Esophagus (tissue), 2 donors: ENCODE measurements at regions not wholly inside any gene's neighbourhood (a gene's known extent, or its start where the extent isn't known, plus 50 kb on each side); places are given as distances from the start of the nearest gene placed in this dataset.

Experiments
- H3K27ac ChIP-seq, 2 donors: one replicate each; pipeline ENCODE4 v1.5.1; 2013; ENCODE audit warnings: low read depth in 2 of 2, mild to moderate bottlenecking in 2 of 2, inconsistent platforms in 1 of 2, low read length in 1 of 2, moderate library complexity in 1 of 2
- H3K27me3 ChIP-seq, 2 donors: one replicate each; pipeline ENCODE4 v1.6.1; 2013; ENCODE audit warnings: low read length in 2 of 2, control low read depth in 1 of 2, mild to moderate bottlenecking in 1 of 2; ENCODE audit not compliant: insufficient read depth in 2 of 2, control insufficient read depth in 1 of 2
- H3K36me3 ChIP-seq, 2 donors: one replicate each; pipeline ENCODE4 v1.6.1; 2013; ENCODE audit warnings: low read length in 1 of 2; ENCODE audit not compliant: control insufficient read depth in 2 of 2, insufficient read depth in 2 of 2
- H3K4me1 ChIP-seq, 2 donors: one replicate each; pipeline ENCODE4 v1.6.1; 2013; ENCODE audit warnings: low read length in 1 of 2; ENCODE audit not compliant: control insufficient read depth in 2 of 2, insufficient read depth in 2 of 2
- H3K4me3 ChIP-seq, 2 donors: one replicate each; pipeline ENCODE4 v1.5.1; 2013; ENCODE audit warnings: low read length in 2 of 2, mild to moderate bottlenecking in 2 of 2, low read depth in 1 of 2, moderate library complexity in 1 of 2
- H3K9me3 ChIP-seq, 2 donors: one replicate each; pipeline ENCODE4 v1.6.1; 2013; ENCODE audit warnings: mild to moderate bottlenecking in 2 of 2, low read depth in 1 of 2, low read length in 1 of 2, moderate library complexity in 1 of 2; ENCODE audit not compliant: control insufficient read depth in 2 of 2, insufficient read depth in 1 of 2
- WGBS, 2 donors: extraction: QIAGEN DNeasy Blood & Tissue Kit; methylation state at CpG; one replicate each; pipeline ENCODE4 v1.1.7; 2013; 5-methylcytosine and 5-hydroxymethylcytosine counted together
- donor health status: healthy with polysubstance abuse.
- donor health status: Bipolar disorder and iron deficiency.

- no peaks in the 10 kb centered on the region for H3K36me3 ChIP-seq
- no peaks in the 10 kb centered on the region for H3K4me1 ChIP-seq
- H3K27ac ChIP-seq = no peak overlapping the region
- H3K27me3 ChIP-seq = no peaks in the 10 kb centered on the region
- no peak overlapping the region for H3K4me3 ChIP-seq
- peaks cover 3 to 9% of the 10 kb centered on the region in 2 donors for H3K9me3 ChIP-seq
- 72 to 77% methylated on average over 4 of the region's 4 CpGs for WGBS, 2 donors
Measured at GRCh38 chr11:135043434-135043833, 631.4 kb upstream of the B3GAT1 start.

- Histone ChIP-seq H3K4me1 (no peaks in the 10 kb centered on the region), H3K4me3 (no peak overlapping the region), H3K36me3 (no peaks in the 10 kb centered on the region), H3K27ac (no peak overlapping the region), H3K9me3 (peaks cover 3 to 16% of the 10 kb centered on the region in 2 donors), H3K27me3 (no peaks in the 10 kb centered on the region)
- WGBS, 2 donors = 66 to 78% methylated on average over 5 of the region's 5 CpGs
Measured at GRCh38 chr11:135037828-135038227, 625.8 kb upstream of the B3GAT1 start.

- WGBS, 2 donors = 78 to 80% methylated on average over 19 of the region's 19 CpGs
- peaks cover 3 to 16% of the 10 kb centered on the region in 2 donors for H3K9me3 ChIP-seq
Measured at GRCh38 chr11:135036488-135037297, 624.7 kb upstream of the B3GAT1 start.

GRCh38 chr11:135035282-135035681, 623.2 kb upstream of the B3GAT1 start:
- Histone ChIP-seq H3K27me3 (no peaks in the 10 kb centered on the region), H3K4me1 (no peaks in the 10 kb centered on the region), H3K9me3 (peaks cover 3 to 16% of the 10 kb centered on the region in 2 donors), H3K36me3 (no peaks in the 10 kb centered on the region), H3K27ac (no peak overlapping the region), H3K4me3 (no peak overlapping the region)
- 88 to 91% methylated on average over 3 of the region's 3 CpGs for WGBS, 2 donors

More at GRCh38 chr11:135036488-135037297, 624.7 kb upstream of the B3GAT1 start:
- Histone ChIP-seq H3K27me3 (no peaks in the 10 kb centered on the region), H3K36me3 (no peaks in the 10 kb centered on the region), H3K4me1 (no peaks in the 10 kb centered on the region), H3K27ac (no peak overlapping the region), H3K4me3 (no peak overlapping the region)

GRCh38 chr11:135033540-135033939, 621.5 kb upstream of the B3GAT1 start:
- H3K4me3 ChIP-seq = no peak overlapping the region
- no peaks in the 10 kb centered on the region for H3K27me3 ChIP-seq
- H3K27ac ChIP-seq = no peak overlapping the region
- H3K9me3 ChIP-seq = peaks cover 2 to 14% of the 10 kb centered on the region in 2 donors
- H3K36me3 ChIP-seq = no peaks in the 10 kb centered on the region
- no peaks in the 10 kb centered on the region for H3K4me1 ChIP-seq
- WGBS, 2 donors = 19 to 20% methylated on average over 5 of the region's 5 CpGs

- Histone ChIP-seq H3K4me3 (no peak overlapping the region), H3K36me3 (no peaks in the 10 kb centered on the region), H3K9me3 (peaks cover 2 to 4% of the 10 kb centered on the region in 2 donors), H3K27ac (no peak overlapping the region), H3K4me1 (no peaks in the 10 kb centered on the region), H3K27me3 (no peaks in the 10 kb centered on the region)
- 53 to 64% methylated on average over 8 of the region's 8 CpGs for WGBS, 2 donors
Measured at GRCh38 chr11:135031205-135031989, 619.4 kb upstream of the B3GAT1 start.

- 11 to 37% methylated on average over 3 to 5 of the region's 5 CpGs for WGBS, 2 donors
- Histone ChIP-seq H3K27me3 (no peaks in the 10 kb centered on the region), H3K9me3 (peaks cover 2% of the 10 kb centered on the region in 2 donors)
Measured at GRCh38 chr11:135027461-135027860, 615.4 kb upstream of the B3GAT1 start.

GRCh38 chr11:135023499-135023898, 611.5 kb upstream of the B3GAT1 start:
- Histone ChIP-seq H3K27ac (no peak overlapping the region), H3K27me3 (no peaks in the 10 kb centered on the region), H3K9me3 (peaks cover 0 to 4% of the 10 kb centered on the region in 2 donors), H3K4me3 (no peak overlapping the region), H3K4me1 (no peaks in the 10 kb centered on the region), H3K36me3 (no peaks in the 10 kb centered on the region)
- 73 to 81% methylated on average over 2 of the region's 2 CpGs for WGBS, 2 donors

More at GRCh38 chr11:135027461-135027860, 615.4 kb upstream of the B3GAT1 start:
- Histone ChIP-seq H3K36me3 (no peaks in the 10 kb centered on the region), H3K4me3 (no peak overlapping the region), H3K4me1 (no peaks in the 10 kb centered on the region), H3K27ac (no peak overlapping the region)

- Histone ChIP-seq H3K27me3 (no peaks in the 10 kb centered on the region), H3K27ac (no peak overlapping the region), H3K4me1 (no peaks in the 10 kb centered on the region), H3K9me3 (peaks cover 0 to 4% of the 10 kb centered on the region in 2 donors), H3K36me3 (no peaks in the 10 kb centered on the region), H3K4me3 (no peak overlapping the region)
- 64 to 69% methylated on average over 4 of the region's 4 CpGs for WGBS, 2 donors
Measured at GRCh38 chr11:135022454-135022853, 610.4 kb upstream of the B3GAT1 start.
